ENCODE measurements at regions not wholly inside any gene's neighbourhood (a gene's known extent, or its start where the extent isn't known, plus 50 kb on each side); places are given as distances from the start of the nearest gene placed in this dataset.

- intact Hi-C loops (cut with DNase I) = no loop called here
- peaks cover 0 to 15% (median 0%) of the 10 kb centered on the region in 9 donors for H3K27me3 ChIP-seq
- no peak overlapping the region for H3K27ac ChIP-seq
- no peak overlapping the region for H3K4me3 ChIP-seq
- no peak for ATAC-seq
- H3K36me3 ChIP-seq = no peaks in the 10 kb centered on the region
- 84 to 86% (median 85%) methylated on average over 4 of the region's 4 CpGs for WGBS, 4 donors
- no peaks in the 10 kb centered on the region for H3K4me1 ChIP-seq
- TF ChIP-seq CTCF (IDR thresholded peaks at IDR 0.05) (no peak), POLR2A (IDR thresholded peaks at IDR 0.05) (no peak)
- H3K9me3 ChIP-seq = no peaks in the 10 kb centered on the region
- no peak for DNase-seq
Observed at GRCh38 chr15:61422773-61423172, 193.7 kb upstream of the RORA start.

DNA sequence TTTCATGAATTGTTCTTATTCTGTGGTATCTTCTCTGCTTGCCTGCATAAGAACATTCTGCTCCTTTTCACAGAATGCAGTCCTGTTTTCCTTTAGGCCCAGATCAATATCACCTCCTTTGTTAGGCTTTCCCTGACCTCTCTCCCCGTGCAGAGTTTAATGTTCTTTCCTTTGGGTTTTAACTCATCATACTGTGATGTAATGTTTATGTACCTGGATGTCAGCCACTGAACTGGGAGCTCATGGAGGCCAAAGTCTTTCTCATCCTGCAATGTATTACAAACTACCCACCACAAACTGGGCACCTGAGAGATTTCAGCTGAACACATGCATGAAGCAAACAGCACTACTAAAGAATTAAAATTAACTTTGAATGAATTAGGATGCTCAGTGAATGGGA, 192.8 kb upstream of the RORA start:
- Histone ChIP-seq H3K27ac (no peak overlapping the region), H3K9me3 (no peaks in the 10 kb centered on the region), H3K4me3 (no peak overlapping the region), H3K4me1 (no peaks in the 10 kb centered on the region), H3K36me3 (no peaks in the 10 kb centered on the region), H3K27me3 (peaks cover 0 to 15% (median 0%) of the 10 kb centered on the region in 9 donors)
- no peak for ATAC-seq
- no peak for TF ChIP-seq CTCF (IDR thresholded peaks at IDR 0.05)
- TF ChIP-seq POLR2A (IDR thresholded peaks at IDR 0.05) = no peak
- no peak for DNase-seq
- 31 to 37% (median 33%) methylated on average over 1 of the region's 1 CpG for WGBS, 4 donors
- intact Hi-C loops (cut with DNase I) = no loop called here

DNA sequence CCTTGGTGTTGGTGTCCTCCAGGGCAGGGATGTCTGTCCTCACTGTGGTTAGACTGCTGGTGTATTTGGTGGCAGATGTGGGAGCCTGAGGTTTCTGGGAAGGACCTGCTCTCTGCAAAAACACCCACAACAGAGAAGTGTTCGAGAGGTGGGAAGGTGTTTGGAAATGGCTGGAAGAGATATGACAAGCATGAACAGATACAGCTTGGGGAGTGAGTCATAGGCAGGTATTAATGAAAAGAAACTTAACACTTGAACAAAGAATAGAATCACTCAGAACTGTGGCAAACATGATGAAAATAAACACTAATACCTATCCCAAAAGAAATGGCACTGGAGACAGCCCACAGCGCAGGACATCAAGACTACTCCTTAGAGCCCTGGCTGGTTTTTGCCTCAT, 192.4 kb upstream of the RORA start:
- Histone ChIP-seq H3K4me3 (no peak overlapping the region), H3K36me3 (no peaks in the 10 kb centered on the region), H3K4me1 (no peaks in the 10 kb centered on the region), H3K27me3 (peaks cover 0 to 15% (median 0%) of the 10 kb centered on the region in 9 donors), H3K27ac (no peak overlapping the region), H3K9me3 (no peaks in the 10 kb centered on the region)
- ATAC-seq = no peak
- 81 to 89% (median 82%) methylated on average over 2 of the region's 2 CpGs for WGBS, 4 donors
- DNase-seq = no peak
- intact Hi-C loops (cut with DNase I) = no loop called here
- TF ChIP-seq CTCF (IDR thresholded peaks at IDR 0.05) = no peak
- TF ChIP-seq POLR2A (IDR thresholded peaks at IDR 0.05) = no peak

- no peak overlapping the region for H3K4me3 ChIP-seq
- no peaks in the 10 kb centered on the region for H3K36me3 ChIP-seq
- H3K9me3 ChIP-seq = no peaks in the 10 kb centered on the region
- no peak for ATAC-seq
- no peak overlapping the region for H3K27ac ChIP-seq
- H3K27me3 ChIP-seq = peaks cover 0 to 15% (median 0%) of the 10 kb centered on the region in 9 donors
- H3K4me1 ChIP-seq = no peaks in the 10 kb centered on the region
- DNase-seq = no peak
- TF ChIP-seq CTCF (IDR thresholded peaks at IDR 0.05) (no peak), POLR2A (IDR thresholded peaks at IDR 0.05) (no peak)
- intact Hi-C loops (cut with DNase I) = no loop called here
Observed at GRCh38 chr15:61420546-61420945, 191.4 kb upstream of the RORA start.
